Natural killer cell (primary cell): ENCODE measurements at regions not wholly inside any gene's neighbourhood (a gene's known extent, or its start where the extent isn't known, plus 50 kb on each side); places are given as distances from the start of the nearest gene placed in this dataset.
"Not testable (repeated sequence)": the region's sequence is repeated elsewhere in the genome, so short reads cannot be mapped to it uniquely, and the experiment has no call there.

Experiments used
- ATAC-seq, 3 donors: fragments of 150-1000 bp in 2 of 3; fragments of 200-7000 bp in 1 of 3; cut with Tn5 transposase; 1 replicate in 1 of 3; 2 replicates in 2 of 3; pipeline ENCODE4 v1.10.0; 2021; ENCODE audit warnings: mild to moderate bottlenecking in 2 of 3, moderate library complexity in 2 of 3
- DNase-seq, 2 donors: peaks; one replicate each; pipeline versions ENCODE4 v3.0.0 to v3.0.0-alpha.2; 2013 to 2021; ENCODE audit warnings: mixed read lengths in 1 of 2
- H3K27ac ChIP-seq: one replicate; pipeline ENCODE4 v1.5.1; 2013; ENCODE audit warnings: mild to moderate bottlenecking, low read length
- H3K27me3 ChIP-seq: one replicate; pipeline ENCODE4 v1.6.1; 2013; ENCODE audit warnings: low read length; ENCODE audit not compliant: control insufficient read depth, insufficient read depth
- H3K36me3 ChIP-seq: one replicate; pipeline ENCODE4 v1.6.1; 2013; ENCODE audit warnings: low read length; ENCODE audit not compliant: control insufficient read depth, insufficient read depth
- H3K4me1 ChIP-seq: one replicate; pipeline ENCODE4 v1.6.1; 2013; ENCODE audit warnings: low read length; ENCODE audit not compliant: control insufficient read depth, insufficient read depth
- H3K4me3 ChIP-seq: one replicate; pipeline ENCODE4 v1.5.1; 2013; ENCODE audit warnings: low read length
- H3K9me3 ChIP-seq: one replicate; pipeline ENCODE4 v1.6.1; 2013; ENCODE audit warnings: low read length; ENCODE audit not compliant: control insufficient read depth, insufficient read depth
- H3K27ac Mint-ChIP-seq, 2 donors: one replicate each; pipeline ENCODE4 v1.8.0; 2022; ENCODE audit warnings: mild to moderate bottlenecking in 2 of 2, mixed read lengths in 2 of 2, moderate library complexity in 1 of 2
- H3K27me3 Mint-ChIP-seq, 2 donors: one replicate each; pipeline ENCODE4 v1.8.0; 2022; ENCODE audit warnings: low read depth in 2 of 2, mixed read lengths in 2 of 2
- H3K36me3 Mint-ChIP-seq: one replicate; pipeline ENCODE4 v1.8.0; 2022; ENCODE audit warnings: mixed read lengths
- H3K4me1 Mint-ChIP-seq, 2 donors: one replicate each; pipeline ENCODE4 v1.8.0; 2022; ENCODE audit warnings: mixed read lengths in 2 of 2
- H3K4me3 Mint-ChIP-seq: one replicate; pipeline ENCODE4 v1.8.0; 2022; ENCODE audit warnings: mild to moderate bottlenecking, moderate library complexity, mixed read lengths
- H3K9me3 Mint-ChIP-seq, 2 donors: one replicate each; pipeline ENCODE4 v1.8.0; 2022; ENCODE audit warnings: mixed read lengths in 2 of 2
- WGBS: methylation state at CpG from one replicate; pipeline ENCODE4 v1.1.7; 2013; ENCODE audit warnings: missing lambda C conversion rate; ENCODE audit not compliant: insufficient coverage; 5-methylcytosine and 5-hydroxymethylcytosine counted together
- intact Hi-C: fragments of 100-400 bp; cut with micrococcal nuclease; formaldehyde crosslinking; loops from one replicate; pipeline ENCODE4 v1.14.2; 2022
- TF ChIP-seq, protein P1 (sequence below): fragments of 200-600 bp; IDR thresholded peaks from one replicate; pipeline ENCODE4 v1.8.0; 2022; ENCODE audit warnings: antibody characterized with exemption

DNA sequence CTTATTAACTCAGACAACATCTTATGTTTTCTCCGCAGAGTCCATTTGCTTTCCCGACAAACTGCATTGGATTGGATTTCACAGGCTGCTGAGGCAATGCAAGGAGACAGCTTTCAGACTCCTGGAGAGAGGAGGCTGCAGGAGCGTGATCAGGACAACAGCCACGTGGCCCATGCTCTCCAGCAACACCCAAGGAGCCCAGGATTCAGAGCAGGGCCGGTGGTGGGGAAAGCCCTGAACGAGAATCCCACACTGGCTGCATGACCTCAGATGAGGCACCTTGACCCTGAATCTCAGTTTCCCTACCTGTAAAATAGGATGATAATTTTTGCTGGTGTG is 78.3 kb upstream of the NFASC start:
- no peak overlapping the region for H3K4me3 ChIP-seq
- Mint-ChIP-seq H3K36me3 (no peaks in the 10 kb centered on the region), H3K4me1 (peaks cover 0 to 6% of the 10 kb centered on the region in 2 donors), H3K27me3 (peaks cover 26 to 28% of the 10 kb centered on the region in 2 donors), H3K9me3 (no peaks in the 10 kb centered on the region), H3K4me3 (no peak overlapping the region), H3K27ac (no peak overlapping the region)
- H3K9me3 ChIP-seq = no peaks in the 10 kb centered on the region
- intact Hi-C loops = no loop called here
- no peaks in the 10 kb centered on the region for H3K27me3 ChIP-seq
- no peak overlapping the region for H3K27ac ChIP-seq
- TF ChIP-seq, protein P1, sequence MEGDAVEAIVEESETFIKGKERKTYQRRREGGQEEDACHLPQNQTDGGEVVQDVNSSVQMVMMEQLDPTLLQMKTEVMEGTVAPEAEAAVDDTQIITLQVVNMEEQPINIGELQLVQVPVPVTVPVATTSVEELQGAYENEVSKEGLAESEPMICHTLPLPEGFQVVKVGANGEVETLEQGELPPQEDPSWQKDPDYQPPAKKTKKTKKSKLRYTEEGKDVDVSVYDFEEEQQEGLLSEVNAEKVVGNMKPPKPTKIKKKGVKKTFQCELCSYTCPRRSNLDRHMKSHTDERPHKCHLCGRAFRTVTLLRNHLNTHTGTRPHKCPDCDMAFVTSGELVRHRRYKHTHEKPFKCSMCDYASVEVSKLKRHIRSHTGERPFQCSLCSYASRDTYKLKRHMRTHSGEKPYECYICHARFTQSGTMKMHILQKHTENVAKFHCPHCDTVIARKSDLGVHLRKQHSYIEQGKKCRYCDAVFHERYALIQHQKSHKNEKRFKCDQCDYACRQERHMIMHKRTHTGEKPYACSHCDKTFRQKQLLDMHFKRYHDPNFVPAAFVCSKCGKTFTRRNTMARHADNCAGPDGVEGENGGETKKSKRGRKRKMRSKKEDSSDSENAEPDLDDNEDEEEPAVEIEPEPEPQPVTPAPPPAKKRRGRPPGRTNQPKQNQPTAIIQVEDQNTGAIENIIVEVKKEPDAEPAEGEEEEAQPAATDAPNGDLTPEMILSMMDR = no peak
- H3K4me1 ChIP-seq = no peaks in the 10 kb centered on the region
- WGBS = 90% methylated on average over 6 of the region's 6 CpGs
- no peak for ATAC-seq
- no peaks in the 10 kb centered on the region for H3K36me3 ChIP-seq
- DNase-seq = no peak

DNA sequence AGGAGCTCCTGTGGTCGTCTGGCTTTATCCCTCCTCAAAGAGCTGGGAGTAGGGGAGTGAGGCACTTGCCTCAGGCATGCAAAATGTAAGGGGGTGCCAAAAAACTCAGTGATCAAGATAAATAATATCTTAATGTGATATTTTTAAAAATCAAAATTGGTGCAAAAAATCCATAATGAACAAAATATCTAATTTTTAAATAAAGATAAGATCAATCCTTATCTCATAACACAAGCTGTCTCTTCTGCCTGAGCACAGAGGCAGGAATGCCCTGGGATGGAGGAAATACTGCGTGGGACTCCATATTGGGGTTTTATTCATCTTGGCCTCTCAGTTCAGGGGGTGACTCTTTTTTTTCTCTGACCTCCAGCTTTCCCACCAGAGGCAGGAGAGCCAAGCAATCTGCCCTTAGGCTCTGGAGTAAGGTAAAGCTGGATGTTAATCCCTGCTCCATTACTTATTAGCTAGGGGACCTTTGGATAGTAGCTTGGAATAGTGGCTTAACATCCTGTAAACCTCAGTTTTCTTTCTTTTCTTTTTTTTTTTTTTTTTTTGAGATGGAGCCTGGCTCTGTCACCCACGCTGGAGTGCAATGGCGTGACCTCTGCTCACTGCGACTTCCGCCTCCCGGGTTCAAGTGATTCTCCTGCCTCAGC is 77.3 kb upstream of the NFASC start:
- ATAC-seq (no peak), DNase-seq (no peak)
- intact Hi-C loops = no loop called here
- no peaks in the 10 kb centered on the region for H3K4me1 ChIP-seq
- no peak overlapping the region for H3K4me3 ChIP-seq
- H3K4me1 Mint-ChIP-seq = peaks cover 0 to 6% of the 10 kb centered on the region in 2 donors
- TF ChIP-seq, protein P1 = no peak
- no peak overlapping the region for H3K4me3 Mint-ChIP-seq
- no peaks in the 10 kb centered on the region for H3K36me3 ChIP-seq
- H3K27ac Mint-ChIP-seq = no peak overlapping the region
- H3K9me3 Mint-ChIP-seq = no peaks in the 10 kb centered on the region
- H3K27me3 ChIP-seq = no peaks in the 10 kb centered on the region
- H3K36me3 Mint-ChIP-seq = no peaks in the 10 kb centered on the region
- H3K27ac ChIP-seq = no peak overlapping the region
- no peaks in the 10 kb centered on the region for H3K9me3 ChIP-seq
- H3K27me3 Mint-ChIP-seq = peaks cover 20 to 24% of the 10 kb centered on the region in 2 donors
- WGBS = 85% methylated on average over 7 of the region's 7 CpGs

DNA sequence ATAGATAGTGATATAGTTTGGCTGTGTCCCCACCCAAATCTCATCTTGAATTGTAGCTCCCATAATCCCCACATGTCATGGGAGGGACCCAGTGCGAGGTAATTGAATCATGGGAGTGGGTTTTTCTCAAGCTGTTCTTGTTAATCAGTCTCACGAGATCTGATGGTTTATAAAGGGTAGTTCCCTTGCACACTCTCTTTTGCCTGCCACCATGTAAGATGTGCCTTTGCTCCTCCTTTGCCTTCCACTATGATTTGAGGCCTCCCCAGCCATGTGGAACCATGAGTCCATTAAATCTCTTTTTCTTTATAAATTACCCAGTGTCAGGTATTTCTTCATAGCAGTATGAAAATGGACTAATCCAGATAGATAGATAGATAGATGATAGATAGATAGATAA is 73.8 kb upstream of the NFASC start:
- H3K36me3 ChIP-seq, H3K4me1 Mint-ChIP-seq, H3K9me3 Mint-ChIP-seq, H3K36me3 Mint-ChIP-seq, intact Hi-C loops, H3K27me3 Mint-ChIP-seq, H3K4me3 ChIP-seq, H3K27ac ChIP-seq, H3K27ac Mint-ChIP-seq, H3K9me3 ChIP-seq, H3K27me3 ChIP-seq, H3K4me1 ChIP-seq, ATAC-seq, H3K4me3 Mint-ChIP-seq, DNase-seq: not testable (repeated sequence)
- WGBS = 82% methylated on average over 2 of the region's 2 CpGs

DNA sequence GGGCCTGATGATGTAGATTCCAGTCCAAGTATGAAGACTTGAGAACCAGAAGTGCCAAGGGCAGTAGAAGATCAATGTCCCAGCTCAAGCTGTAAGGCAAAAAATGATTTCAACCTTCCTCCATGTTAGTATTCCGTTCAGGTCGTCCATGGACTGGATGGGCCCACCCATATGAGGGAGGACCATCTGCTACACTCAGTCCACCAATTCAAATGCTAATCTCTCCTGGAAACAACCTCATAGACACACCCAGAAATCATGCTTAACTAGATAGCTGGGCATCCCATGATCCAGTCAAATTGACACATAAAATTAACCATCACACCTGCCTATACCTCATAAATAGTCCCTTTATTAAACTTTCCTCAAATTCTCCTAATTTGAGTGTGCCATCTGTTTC is 73.3 kb upstream of the NFASC start:
- no peak overlapping the region for H3K27ac ChIP-seq
- Mint-ChIP-seq H3K36me3 (no peaks in the 10 kb centered on the region), H3K9me3 (no peaks in the 10 kb centered on the region), H3K27ac (no peak overlapping the region), H3K4me1 (no peaks in the 10 kb centered on the region), H3K4me3 (no peak overlapping the region), H3K27me3 (peaks cover 0 to 4% of the 10 kb centered on the region in 2 donors)
- no peaks in the 10 kb centered on the region for H3K36me3 ChIP-seq
- H3K4me3 ChIP-seq = no peak overlapping the region
- TF ChIP-seq, protein P1 = no peak
- no peak for ATAC-seq
- intact Hi-C loops = no loop called here
- no peak for DNase-seq
- H3K4me1 ChIP-seq = peaks cover under 1% of the 10 kb centered on the region
- no peaks in the 10 kb centered on the region for H3K9me3 ChIP-seq
- H3K27me3 ChIP-seq = no peaks in the 10 kb centered on the region
- 90% methylated on average over 2 of the region's 2 CpGs for WGBS
